ENCODE measurements at regions not wholly inside any gene's neighbourhood (a gene's known extent, or its start where the extent isn't known, plus 50 kb on each side); places are given as distances from the start of the nearest gene placed in this dataset.

DNA sequence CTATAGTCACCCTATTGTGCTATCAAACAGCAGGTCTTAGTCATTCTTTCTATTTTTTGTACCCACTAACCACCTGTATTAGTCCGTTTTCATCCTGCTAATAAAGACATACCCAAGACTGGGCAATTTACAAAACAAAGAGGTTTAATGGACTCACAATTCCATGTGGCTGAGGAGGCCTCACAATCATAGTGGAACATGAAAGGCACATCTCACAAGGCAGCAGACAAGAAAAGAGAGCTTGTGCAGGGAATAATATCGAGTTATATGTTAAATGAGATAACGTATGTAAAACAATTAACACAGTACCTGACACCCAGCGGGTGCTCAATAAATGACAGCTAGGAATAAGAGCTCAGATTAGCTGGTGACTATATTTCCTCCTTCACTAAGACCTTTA, 88.1 kb upstream of the WDR44 start:
- no peak for DNase-seq (ENCODE audit: low read depth)

DNA sequence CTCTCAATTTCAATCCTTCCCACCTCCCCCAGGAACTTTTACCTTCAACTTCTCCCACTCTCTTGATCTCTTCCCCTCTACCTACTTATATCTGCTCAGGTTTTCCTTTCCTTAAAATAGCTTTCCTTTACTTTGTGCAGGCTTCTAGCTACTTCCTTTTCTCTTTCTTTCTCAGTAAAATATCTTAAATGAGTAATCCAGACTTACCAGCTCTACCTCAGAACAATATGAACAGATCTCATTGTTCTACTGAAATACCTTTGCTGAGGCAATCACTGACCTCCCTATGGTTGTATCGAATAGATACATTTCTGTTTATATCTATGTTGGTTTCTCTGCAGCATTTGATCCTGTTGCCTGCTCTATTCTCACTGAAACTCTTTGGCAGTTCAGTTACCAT, 86.7 kb upstream of the WDR44 start:
- DNase-seq (ENCODE audit: low read depth): no peak

DNA sequence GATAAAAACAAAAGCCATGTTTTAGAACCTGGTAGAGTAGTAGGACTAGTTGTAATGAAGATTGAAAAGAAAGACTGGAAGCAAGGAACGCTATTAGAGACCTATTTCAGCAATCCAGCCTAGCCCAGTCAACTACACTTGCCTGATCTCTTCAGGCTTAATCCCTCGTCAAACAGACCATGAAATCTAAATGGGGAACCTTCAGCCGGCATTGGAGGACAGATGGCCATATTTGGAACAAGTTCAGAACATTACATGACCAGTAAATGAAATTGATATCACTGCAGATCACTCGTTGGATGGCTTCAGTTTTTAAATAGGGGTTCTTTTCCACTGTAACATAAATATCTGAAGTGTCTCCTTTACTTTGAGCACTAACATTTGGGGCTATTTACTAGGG, 84.8 kb upstream of the WDR44 start:
- DNase-seq (ENCODE audit: low read depth): no peak

DNA sequence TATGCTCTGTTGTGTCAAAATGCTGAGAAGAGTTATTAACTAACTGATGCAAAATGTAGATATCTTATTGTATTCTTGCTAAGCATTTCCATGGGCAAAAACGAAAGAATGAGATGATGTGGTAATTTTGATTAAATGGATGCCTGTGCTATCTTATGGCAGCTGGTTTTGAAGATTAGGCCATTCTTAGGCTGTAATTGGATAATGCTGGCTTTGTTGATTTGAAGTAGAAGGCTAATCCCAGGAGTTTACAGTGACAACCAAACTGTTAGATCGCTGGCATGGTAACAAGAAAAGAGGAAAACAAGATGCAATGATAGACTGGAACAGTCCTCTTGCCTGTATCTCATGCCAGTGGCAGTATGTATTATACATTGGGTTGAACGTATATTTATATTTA, 74.1 kb upstream of the WDR44 start:
- DNase-seq (ENCODE audit: low read depth): peak; percentile 68

DNA sequence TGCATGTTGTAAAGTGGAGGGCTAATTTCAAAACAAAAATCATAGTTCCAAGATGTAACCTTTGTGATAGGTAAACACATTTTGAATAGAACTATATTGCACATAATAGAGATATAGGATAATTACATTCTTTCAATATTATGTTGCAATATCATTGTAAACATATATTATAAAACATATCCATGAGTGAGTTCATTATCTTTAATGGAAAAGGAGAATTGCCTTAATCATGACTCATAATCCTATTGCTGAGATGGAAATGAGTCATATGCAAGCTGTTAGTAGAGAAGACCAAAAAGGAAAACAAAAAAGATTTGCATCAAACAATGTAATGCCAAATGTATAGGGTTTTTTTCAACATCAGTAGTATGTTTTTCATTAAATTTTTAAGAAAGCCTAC, 73.7 kb upstream of the WDR44 start:
- DNase-seq (ENCODE audit: low read depth): peak; percentile 29

DNA sequence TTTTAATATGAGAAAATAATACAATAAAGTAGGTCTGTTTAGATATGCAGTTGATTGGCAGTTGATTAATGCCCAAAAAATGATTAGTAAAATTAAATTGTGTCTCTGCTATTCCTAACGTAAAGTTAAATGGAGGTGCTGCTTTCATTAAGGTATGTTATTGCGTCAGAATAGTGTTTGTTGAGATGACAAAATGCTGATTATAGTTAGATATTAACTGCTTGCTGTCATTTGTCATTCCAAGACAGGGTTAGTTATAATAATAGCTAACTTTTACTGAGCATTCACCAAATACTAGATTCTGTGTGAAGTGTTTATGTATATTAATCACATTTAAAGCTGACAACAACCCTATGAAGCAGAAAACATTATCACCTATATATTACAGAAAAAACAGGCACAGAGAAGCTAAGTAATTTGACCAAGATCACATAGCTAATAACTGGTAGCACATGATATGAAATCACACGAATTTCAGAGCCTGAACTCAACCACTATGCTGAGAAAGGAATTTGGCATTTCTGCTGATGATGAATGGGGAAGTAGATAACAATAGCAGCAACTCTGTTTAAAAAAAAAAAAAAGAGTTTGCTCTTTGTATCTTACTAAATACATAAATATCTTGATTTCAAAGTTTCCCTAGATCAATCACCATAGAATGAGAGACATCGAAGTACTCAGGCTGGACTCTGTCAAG, 59.7 kb upstream of the WDR44 start:
- peak; percentile 46 for DNase-seq (ENCODE audit: low read depth)

DNA sequence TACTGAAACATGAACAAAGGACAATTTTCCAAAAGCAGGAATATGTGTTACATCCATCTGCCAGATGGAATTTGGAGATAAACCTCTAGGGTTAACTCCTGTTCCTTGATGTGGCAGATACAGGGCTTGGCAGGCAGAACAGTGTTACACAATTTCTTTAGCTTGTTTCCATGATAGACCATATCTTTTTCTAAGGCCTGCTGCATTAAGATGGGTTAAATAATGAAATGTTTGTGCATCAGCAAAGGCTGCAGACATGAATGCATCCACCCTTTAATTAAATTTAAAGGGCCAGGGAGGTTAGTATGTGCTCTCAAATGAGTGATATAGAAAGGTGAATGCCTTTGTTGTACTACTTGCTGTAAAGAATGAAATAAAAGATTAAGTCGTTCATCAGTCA, 50.1 kb upstream of the WDR44 start:
- DNase-seq (ENCODE audit: low read depth): peak; percentile 35

All from amniotic epithelial cell (primary cell).